ENCODE measurements at regions not wholly inside any gene's neighbourhood (a gene's known extent, or its start where the extent isn't known, plus 50 kb on each side); places are given as distances from the start of the nearest gene placed in this dataset.

- no peak for DNase-seq
These were observed 613.9 kb downstream of the TECRL start for GRCh38 chr4:63795301-63795700.

- no peak for DNase-seq
These were observed 618.9 kb downstream of the TECRL start for GRCh38 chr4:63790377-63790776.

- DNase-seq, result no peak
These were observed 621.0 kb downstream of the TECRL start for GRCh38 chr4:63788271-63788670.

- DNase-seq, result no peak
These were observed 621.9 kb downstream of the TECRL start for GRCh38 chr4:63787326-63787725.

GRCh38 chr4:63786171-63786570 is 623.1 kb downstream of the TECRL start:
- DNase-seq, result no peak

DNA sequence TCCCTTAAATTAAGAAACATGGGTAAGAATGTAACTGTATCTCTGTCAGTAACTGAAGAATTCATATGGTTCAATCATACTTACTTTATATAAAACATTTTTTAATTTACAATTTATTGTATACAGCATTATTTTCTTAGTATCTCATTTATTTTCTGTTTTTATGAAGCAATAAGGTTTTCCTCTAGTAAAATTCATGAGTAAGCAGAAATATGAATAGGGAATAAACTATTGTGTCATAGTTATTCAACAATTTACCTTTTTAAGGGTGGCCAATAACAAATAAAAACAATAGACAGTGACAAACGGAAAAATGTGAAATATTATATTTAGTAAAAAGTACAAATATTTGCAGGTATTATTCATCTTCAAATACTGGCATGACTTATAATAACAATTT is 624.4 kb downstream of the TECRL start:
- DNase-seq, result no peak

- no peak for DNase-seq
These were observed 631.6 kb downstream of the TECRL start for GRCh38 chr4:63777601-63778000.

DNA sequence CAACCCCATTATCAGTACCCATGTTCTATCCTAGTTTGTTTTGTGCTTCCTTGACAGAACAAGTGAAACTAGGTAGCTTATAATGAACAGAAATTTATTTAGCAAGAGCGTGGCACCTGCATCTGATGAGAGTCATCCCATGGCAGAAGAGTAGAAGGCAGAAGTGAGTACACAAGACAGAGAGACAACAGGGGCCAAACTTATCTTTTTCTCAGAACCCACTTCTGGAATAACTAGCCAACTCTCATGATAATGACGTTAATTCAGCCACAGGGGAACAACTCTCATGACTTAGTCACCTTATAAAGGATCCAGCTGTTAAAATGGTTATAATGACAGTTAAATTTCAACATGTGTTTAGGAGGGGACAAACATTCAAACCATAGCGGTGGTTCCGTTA is 644.9 kb downstream of the TECRL start:
- no peak for DNase-seq

GRCh38 chr4:63757929-63758328 is 651.3 kb downstream of the TECRL start:
- no peak for DNase-seq

DNA sequence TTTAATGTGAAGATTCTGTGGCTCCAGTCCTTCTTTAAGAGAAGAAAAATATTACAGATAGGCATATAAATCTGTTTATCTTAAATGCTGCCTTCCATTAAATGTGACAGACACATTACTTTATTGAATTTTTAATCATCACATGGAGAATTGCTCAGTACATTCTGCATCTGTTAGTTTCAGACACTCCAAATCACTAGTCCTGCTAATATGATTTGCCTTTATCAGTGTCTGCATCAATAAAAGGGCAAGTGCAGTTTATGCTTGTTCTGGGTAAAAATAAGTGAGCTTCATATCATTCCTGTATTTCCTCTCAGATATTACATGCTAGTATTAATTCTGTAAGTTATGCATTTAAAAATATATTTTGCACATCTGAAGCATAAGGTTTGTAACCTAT is 666.4 kb downstream of the TECRL start:
- no peak for DNase-seq

- no peak for DNase-seq
These were observed 679.7 kb downstream of the TECRL start for GRCh38 chr4:63729519-63729918.

GRCh38 chr4:63728480-63729177 is 680.6 kb downstream of the TECRL start:
- no peak for DNase-seq

- DNase-seq, result peak; percentile 5
These were observed 691.9 kb downstream of the TECRL start for GRCh38 chr4:63717384-63717783.

DNA sequence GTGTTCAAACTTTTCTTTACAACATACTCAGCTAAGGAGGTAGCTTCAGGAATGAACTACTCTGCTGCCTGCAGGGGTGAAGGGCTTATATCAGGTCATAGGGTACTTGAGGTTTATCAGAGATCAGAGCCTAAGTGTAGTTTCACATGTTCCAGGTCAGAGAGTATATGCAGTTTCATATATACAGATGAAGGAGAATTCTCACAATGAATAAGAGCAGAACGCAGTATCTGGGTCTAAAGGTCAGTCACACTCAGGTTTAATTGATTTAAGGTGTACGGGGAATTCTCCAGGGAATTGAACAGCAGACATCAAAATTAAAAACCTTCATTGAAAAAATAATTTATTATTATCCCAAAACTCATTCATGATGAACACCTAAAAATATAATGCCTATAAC is 700.6 kb downstream of the TECRL start:
- no peak for DNase-seq

DNA sequence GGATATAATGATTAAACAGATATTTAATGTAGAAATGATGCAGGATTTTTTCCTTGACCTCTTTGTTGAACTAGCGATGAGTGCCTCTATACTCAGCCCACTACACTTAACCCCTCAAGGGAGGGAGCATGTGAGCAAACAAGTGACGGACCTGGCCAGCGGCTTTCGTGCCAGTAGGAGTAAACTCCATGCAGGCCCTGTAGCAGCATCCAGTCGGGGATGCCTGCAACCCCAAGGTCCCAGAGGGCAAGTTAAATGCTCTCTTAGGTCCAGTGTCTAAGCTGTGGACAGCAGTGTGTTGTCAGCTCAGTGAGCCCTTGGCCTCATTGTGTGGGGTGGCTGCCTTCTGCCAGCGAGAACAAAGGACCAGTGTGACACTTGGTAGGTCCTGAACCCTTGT is 708.7 kb downstream of the TECRL start:
- DNase-seq, result no peak

- no peak for DNase-seq
These were observed 715.9 kb downstream of the TECRL start for GRCh38 chr4:63693321-63693720.

GRCh38 chr4:63678358-63678931 is 730.8 kb downstream of the TECRL start:
- no peak for DNase-seq

DNA sequence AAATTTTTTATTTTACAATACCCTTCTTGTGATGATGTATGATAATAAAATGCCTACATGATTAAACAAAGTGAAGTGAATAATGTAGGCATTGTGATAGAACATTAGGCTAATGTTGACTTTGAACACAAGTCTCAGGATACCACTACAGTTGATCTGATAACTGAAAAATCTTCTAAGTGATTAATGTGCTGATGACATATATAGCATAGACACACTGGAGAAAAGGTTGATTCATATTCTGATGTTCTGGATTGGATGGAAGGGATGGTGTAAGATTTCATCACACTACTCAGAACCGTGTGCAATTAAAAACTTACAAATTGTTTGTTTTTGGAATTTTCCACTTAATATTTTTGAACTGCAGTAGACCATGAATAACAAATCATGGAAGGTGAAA is 738.5 kb downstream of the TECRL start:
- DNase-seq, result no peak

DNA sequence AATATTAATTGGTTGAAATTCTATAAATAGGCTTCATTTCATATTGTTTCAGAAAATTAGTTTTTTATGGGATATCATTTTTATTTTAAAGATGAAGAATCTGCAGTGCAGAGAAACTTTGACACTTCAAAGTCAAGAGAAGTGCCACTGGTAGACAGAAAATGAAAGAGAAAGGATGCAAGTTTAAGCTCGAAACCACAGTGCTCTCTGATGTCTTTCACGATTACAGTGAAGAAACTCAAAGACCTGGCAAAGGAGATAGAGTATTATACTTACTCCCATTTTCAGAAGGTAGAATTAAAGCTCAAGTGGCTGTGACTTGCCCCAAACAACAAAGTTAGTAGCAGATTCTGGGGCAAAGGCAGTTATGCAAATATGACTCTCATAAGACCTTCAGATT is 745.4 kb downstream of the TECRL start:
- no peak for DNase-seq

DNA sequence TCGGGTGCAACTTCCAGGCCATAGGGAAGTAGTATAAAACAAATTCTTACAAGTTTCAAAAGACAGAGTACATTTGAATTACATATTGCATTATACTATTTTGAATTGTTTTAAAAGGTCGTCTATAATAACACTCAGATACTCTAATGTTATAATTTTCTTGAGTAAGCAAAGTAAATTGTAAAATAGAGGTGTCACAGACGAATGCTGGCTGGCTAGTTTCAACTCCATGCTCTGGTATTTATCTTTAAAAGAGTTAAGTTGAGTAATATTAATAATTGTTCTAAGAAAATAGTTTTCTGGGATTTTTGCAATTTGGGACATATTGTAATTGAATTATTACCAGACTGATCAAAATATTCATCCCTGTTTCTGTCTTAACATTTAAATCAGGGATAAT is 764.9 kb downstream of the TECRL start:
- no peak for DNase-seq

DNA sequence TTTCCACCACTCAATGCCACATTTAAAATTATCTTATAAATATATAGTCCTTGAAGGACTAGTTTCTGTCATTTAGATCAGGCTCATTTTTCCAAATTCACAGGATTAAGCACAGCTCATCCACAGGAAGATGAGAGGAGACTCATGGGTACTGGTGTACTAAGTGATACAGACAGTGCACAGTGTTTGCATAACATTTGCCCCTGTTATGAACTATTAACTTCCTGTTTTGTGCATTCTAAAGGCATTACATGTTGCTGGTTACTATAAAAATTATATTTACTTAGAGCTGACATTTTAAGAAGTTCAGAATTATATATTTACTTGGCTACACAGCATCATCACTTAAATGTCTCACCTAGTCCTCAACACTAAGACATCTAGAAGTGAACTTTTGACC is 772.0 kb downstream of the TECRL start:
- no peak for DNase-seq

- DNase-seq, result no peak
These were observed 776.4 kb downstream of the TECRL start for GRCh38 chr4:63632858-63633257.

- DNase-seq, result no peak
These were observed 789.0 kb downstream of the TECRL start for GRCh38 chr4:63620271-63620670.

DNA sequence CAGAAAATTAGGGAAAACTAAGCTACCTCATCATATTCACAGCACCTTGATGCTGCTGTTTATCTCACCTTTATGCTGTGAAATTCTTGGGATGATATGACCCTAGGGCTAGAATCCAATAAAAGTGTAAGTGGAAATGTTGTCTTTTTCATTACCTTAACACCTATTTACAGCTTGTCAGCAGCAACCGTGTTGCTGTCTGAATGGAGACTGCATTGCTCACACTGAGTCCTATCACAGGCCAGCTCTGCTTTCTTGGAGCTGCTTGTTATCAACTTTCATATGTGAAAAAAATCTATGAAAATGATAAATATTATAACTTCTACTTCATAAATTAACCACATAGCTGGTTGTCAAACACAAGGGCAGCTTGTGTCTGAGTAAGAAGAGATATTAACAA is 789.5 kb downstream of the TECRL start:
- no peak for DNase-seq
